ENCODE measurements at regions not wholly inside any gene's neighbourhood (a gene's known extent, or its start where the extent isn't known, plus 50 kb on each side); places are given as distances from the start of the nearest gene placed in this dataset.

- Histone ChIP-seq H3K4me3 (ENCODE audit: low read depth in 2 of 2, low read length in 1 of 2) (no peak overlapping the region), H3F3A (replicated peaks; ENCODE audit: insufficient read depth) (no peaks in the 10 kb centered on the region), H2AFZ (ENCODE audit: low read depth) (no peak overlapping the region), H3K4me2 (no peak overlapping the region), H3K9me3 (no peaks in the 10 kb centered on the region), H3K4me1 (ENCODE audit: control insufficient read depth in 1 of 2, insufficient read depth in 2 of 2, low read depth in 1 of 2, low read length in 1 of 2) (peaks cover 0 to 9% of the 10 kb centered on the region in 2 experiments; a peak in 1 of 4 replicates), H3K27me3 (ENCODE audit: insufficient read depth) (no peaks in the 10 kb centered on the region), H4K20me1 (ENCODE audit: insufficient read depth) (no peaks in the 10 kb centered on the region), H3K9me2 (no peaks in the 10 kb centered on the region), H3K79me2 (ENCODE audit: insufficient read depth) (no peaks in the 10 kb centered on the region), H3K36me3 (replicated peaks in 1 of 2; ENCODE audit: control insufficient read depth in 1 of 2, insufficient read depth in 2 of 2, low read length in 1 of 2) (no peaks in the 10 kb centered on the region), H3K27ac (ENCODE audit: low read depth in 2 of 2, low read length in 1 of 2) (no peak overlapping the region), H3K9ac (no peak overlapping the region)
- ChIA-PET POLR2A (no interaction called here), CTCF (no interaction called here)
- peak; percentile 12 for DNase-seq
- WGBS (ENCODE audit: low lambda C conversion rate), result 25% methylated on average over 9 of the region's 9 CpGs
- TF ChIP-seq RCOR1 (IDR thresholded peaks at IDR 0.05; ENCODE audit: low read length), result no peak
- TF ChIP-seq GATA2 (CRISPR knock-in tag; IDR thresholded peaks at IDR 0.05), result peak; percentile 24; the same call in 1 of the 2 replicates
- no peak for TF ChIP-seq EZH2phosphoT487 (IDR thresholded peaks at IDR 0.05; ENCODE audit: borderline replicate concordance, low read depth)
- no peak for TF ChIP-seq NRF1 (IDR thresholded peaks at IDR 0.05; ENCODE audit: low read depth, low read length)
- TF ChIP-seq ELF1 (IDR thresholded peaks at IDR 0.05), result no peak
Observed at GRCh38 chr4:54855191-54855854, 197.6 kb downstream of the KIT start.

GRCh38 chr4:54852602-54853001, 194.8 kb downstream of the KIT start:
- CTCF ChIA-PET, result interaction anchor here (1.0 to 1.5 kb wide), 3 partner anchors 9 to 25 kb away, joined by 3 to 9 read pairs (median 3); no protein-coding TSS in a partner anchor
- H3K4me2 ChIP-seq, result no peak overlapping the region

GRCh38 chr4:54852054-54852453, 194.3 kb downstream of the KIT start:
- Histone ChIP-seq H3K9me3 (no peaks in the 10 kb centered on the region), H4K20me1 (ENCODE audit: insufficient read depth) (no peaks in the 10 kb centered on the region), H3K79me2 (ENCODE audit: insufficient read depth) (no peaks in the 10 kb centered on the region), H3K36me3 (replicated peaks in 1 of 2; ENCODE audit: control insufficient read depth in 1 of 2, insufficient read depth in 2 of 2, low read length in 1 of 2) (no peaks in the 10 kb centered on the region), H3K9ac (no peak overlapping the region), H3F3A (replicated peaks; ENCODE audit: insufficient read depth) (no peaks in the 10 kb centered on the region), H2AFZ (ENCODE audit: low read depth) (no peak overlapping the region), H3K4me2 (no peak overlapping the region), H3K9me2 (no peaks in the 10 kb centered on the region), H3K4me3 (ENCODE audit: low read depth in 2 of 2, low read length in 1 of 2) (no peak overlapping the region), H3K27me3 (ENCODE audit: insufficient read depth) (peaks cover 6% of the 10 kb centered on the region; the same call in 1 of the 2 replicates), H3K4me1 (ENCODE audit: control insufficient read depth in 1 of 2, insufficient read depth in 2 of 2, low read depth in 1 of 2, low read length in 1 of 2) (peaks cover 0 to 9% of the 10 kb centered on the region in 2 experiments; a peak in 1 of 4 replicates), H3K27ac (ENCODE audit: low read depth in 2 of 2, low read length in 1 of 2) (no peak overlapping the region)
- DNase-seq, result no peak
- ChIA-PET CTCF (interaction anchor here (1.2 kb wide), 1 partner anchor 11 kb away, joined by 3 read pairs; no protein-coding TSS in a partner anchor), POLR2A (no interaction called here)
- TF ChIP-seq CTCF (IDR thresholded peaks at IDR 0.05), result no peak
- no peak for TF ChIP-seq RCOR1 (IDR thresholded peaks at IDR 0.05; ENCODE audit: low read length)
- no peak for TF ChIP-seq RXRA (IDR thresholded peaks at IDR 0.05; ENCODE audit: borderline replicate concordance, low read depth)
- no peak for TF ChIP-seq TEAD4 (IDR thresholded peaks at IDR 0.05; ENCODE audit: borderline replicate concordance, insufficient read depth)
- no peak for TF ChIP-seq EP300 (IDR thresholded peaks at IDR 0.05; ENCODE audit: borderline replicate concordance in 1 of 2, low read depth in 1 of 2, low read length in 1 of 2)
- TF ChIP-seq MEF2A (IDR thresholded peaks at IDR 0.05; ENCODE audit: borderline replicate concordance, low read depth), result no peak
- no peak for TF ChIP-seq REST (IDR thresholded peaks at IDR 0.05; ENCODE audit: low read depth, low read length)
- no peak for TF ChIP-seq NRF1 (IDR thresholded peaks at IDR 0.05; ENCODE audit: low read depth, low read length)
- TF ChIP-seq SIN3A (IDR thresholded peaks at IDR 0.05; ENCODE audit: borderline replicate concordance, low read depth, low read length), result no peak
- 12% methylated on average over 1 of the region's 1 CpG for WGBS (ENCODE audit: low lambda C conversion rate)

More at GRCh38 chr4:54852602-54853001, 194.8 kb downstream of the KIT start:
- no peak for TF ChIP-seq TEAD4 (IDR thresholded peaks at IDR 0.05; ENCODE audit: borderline replicate concordance, insufficient read depth)
- no peak for TF ChIP-seq FOSL2 (IDR thresholded peaks at IDR 0.05; ENCODE audit: borderline replicate concordance, low read depth)
- no peak for TF ChIP-seq RXRA (IDR thresholded peaks at IDR 0.05; ENCODE audit: borderline replicate concordance, low read depth)
- no peak for TF ChIP-seq NRF1 (IDR thresholded peaks at IDR 0.05; ENCODE audit: low read depth, low read length)
- TF ChIP-seq JUND (IDR thresholded peaks at IDR 0.05), result no peak
- H3F3A ChIP-seq (replicated peaks; ENCODE audit: insufficient read depth), result no peaks in the 10 kb centered on the region
- no peak overlapping the region for H3K4me3 ChIP-seq (ENCODE audit: low read depth in 2 of 2, low read length in 1 of 2)
- 41% methylated on average over 2 of the region's 2 CpGs for WGBS (ENCODE audit: low lambda C conversion rate)
- no peaks in the 10 kb centered on the region for H3K9me3 ChIP-seq
- POLR2A ChIA-PET, result no interaction called here
- DNase-seq, result no peak
- no peaks in the 10 kb centered on the region for H3K9me2 ChIP-seq
- H3K36me3 ChIP-seq (replicated peaks in 1 of 2; ENCODE audit: control insufficient read depth in 1 of 2, insufficient read depth in 2 of 2, low read length in 1 of 2), result no peaks in the 10 kb centered on the region
- no peaks in the 10 kb centered on the region for H3K79me2 ChIP-seq (ENCODE audit: insufficient read depth)
- no peaks in the 10 kb centered on the region for H4K20me1 ChIP-seq (ENCODE audit: insufficient read depth)
- H3K4me1 ChIP-seq (ENCODE audit: control insufficient read depth in 1 of 2, insufficient read depth in 2 of 2, low read depth in 1 of 2, low read length in 1 of 2), result peaks cover 0 to 9% of the 10 kb centered on the region in 2 experiments; a peak in 1 of 4 replicates
- H3K27me3 ChIP-seq (ENCODE audit: insufficient read depth), result peaks cover 6% of the 10 kb centered on the region; the same call in 1 of the 2 replicates
- H3K9ac ChIP-seq, result no peak overlapping the region
- H2AFZ ChIP-seq (ENCODE audit: low read depth), result no peak overlapping the region
- H3K27ac ChIP-seq (ENCODE audit: low read depth in 2 of 2, low read length in 1 of 2), result no peak overlapping the region
